Spleen (tissue), 7 donors: ENCODE measurements at regions not wholly inside any gene's neighbourhood (a gene's known extent, or its start where the extent isn't known, plus 50 kb on each side); places are given as distances from the start of the nearest gene placed in this dataset.

Source experiments
- POLR2A ChIP-seq, 3 donors: fragments of 450-650 bp; IDR thresholded peaks; one replicate each; pipeline ENCODE4 v1.5.1; 2017; ENCODE audit warnings: antibody characterized with exemption in 3 of 3, mild to moderate bottlenecking in 1 of 3
- TF ChIP-seq, protein P1 (sequence below), 11 experiments: fragments of 200-600 bp in 7 of 11; fragments of 450-650 bp in 4 of 11; sonication (generic) in 4 of 11; IDR thresholded peaks in 8 of 11; conservative IDR thresholded peaks in 3 of 11; 1 replicate in 7 of 11; 2 replicates in 4 of 11; pipeline versions ENCODE4 v1.4.0 to v1.8.0; 2016 to 2021; ENCODE audit warnings: antibody characterized with exemption in 11 of 11, inconsistent platforms in 4 of 11, mild to moderate bottlenecking in 1 of 11
- donor health status: DM: no; HTN: no; CAD: no; lungs with moderate emphysema.
- donor health status: DM: no; HTN: no; CAD: no.
- donor health status: DM: no; HTN: no; CAD: no.

DNA sequence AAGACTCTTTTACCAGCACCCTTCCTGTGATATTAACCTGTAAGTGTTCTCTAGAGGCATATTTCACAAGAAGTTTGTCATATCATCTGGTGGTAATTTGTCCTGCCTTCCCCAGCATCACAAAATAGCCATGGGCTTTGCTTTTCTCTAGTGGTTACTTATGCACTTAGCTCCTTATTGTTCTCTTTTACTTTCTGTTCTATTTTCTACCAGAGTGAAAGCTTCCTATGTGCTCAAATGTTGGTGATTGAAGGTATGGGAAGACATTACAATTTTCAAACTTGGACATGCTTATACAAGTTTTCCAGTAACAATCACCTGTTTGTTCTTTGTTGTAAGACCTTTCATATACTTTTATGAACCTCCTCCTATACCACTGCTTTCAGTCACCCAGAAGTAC lies 87.0 kb upstream of the KCNH7 start:
- TF ChIP-seq, protein P1, sequence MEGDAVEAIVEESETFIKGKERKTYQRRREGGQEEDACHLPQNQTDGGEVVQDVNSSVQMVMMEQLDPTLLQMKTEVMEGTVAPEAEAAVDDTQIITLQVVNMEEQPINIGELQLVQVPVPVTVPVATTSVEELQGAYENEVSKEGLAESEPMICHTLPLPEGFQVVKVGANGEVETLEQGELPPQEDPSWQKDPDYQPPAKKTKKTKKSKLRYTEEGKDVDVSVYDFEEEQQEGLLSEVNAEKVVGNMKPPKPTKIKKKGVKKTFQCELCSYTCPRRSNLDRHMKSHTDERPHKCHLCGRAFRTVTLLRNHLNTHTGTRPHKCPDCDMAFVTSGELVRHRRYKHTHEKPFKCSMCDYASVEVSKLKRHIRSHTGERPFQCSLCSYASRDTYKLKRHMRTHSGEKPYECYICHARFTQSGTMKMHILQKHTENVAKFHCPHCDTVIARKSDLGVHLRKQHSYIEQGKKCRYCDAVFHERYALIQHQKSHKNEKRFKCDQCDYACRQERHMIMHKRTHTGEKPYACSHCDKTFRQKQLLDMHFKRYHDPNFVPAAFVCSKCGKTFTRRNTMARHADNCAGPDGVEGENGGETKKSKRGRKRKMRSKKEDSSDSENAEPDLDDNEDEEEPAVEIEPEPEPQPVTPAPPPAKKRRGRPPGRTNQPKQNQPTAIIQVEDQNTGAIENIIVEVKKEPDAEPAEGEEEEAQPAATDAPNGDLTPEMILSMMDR (IDR thresholded peaks at IDR 0.05 in 8 of 11, conservative IDR thresholded peaks at IDR 0.05 in 3 of 11), result no peak
- TF ChIP-seq POLR2A (IDR thresholded peaks at IDR 0.05), result no peak
